Tongue (tissue), 1 donor: ENCODE measurements at regions not wholly inside any gene's neighbourhood (a gene's known extent, or its start where the extent isn't known, plus 50 kb on each side); places are given as distances from the start of the nearest gene placed in this dataset.
A peak's percentile ranks its signal among the peaks of the same experiment; 100 is the strongest.
"Not testable (repeated sequence)": the region's sequence is repeated elsewhere in the genome, so short reads cannot be mapped to it uniquely, and the experiment has no call there.

ENCODE experiments used
- DNase-seq: peaks from one replicate; pipeline ENCODE4 v3.0.0-alpha.2; 2015

DNA sequence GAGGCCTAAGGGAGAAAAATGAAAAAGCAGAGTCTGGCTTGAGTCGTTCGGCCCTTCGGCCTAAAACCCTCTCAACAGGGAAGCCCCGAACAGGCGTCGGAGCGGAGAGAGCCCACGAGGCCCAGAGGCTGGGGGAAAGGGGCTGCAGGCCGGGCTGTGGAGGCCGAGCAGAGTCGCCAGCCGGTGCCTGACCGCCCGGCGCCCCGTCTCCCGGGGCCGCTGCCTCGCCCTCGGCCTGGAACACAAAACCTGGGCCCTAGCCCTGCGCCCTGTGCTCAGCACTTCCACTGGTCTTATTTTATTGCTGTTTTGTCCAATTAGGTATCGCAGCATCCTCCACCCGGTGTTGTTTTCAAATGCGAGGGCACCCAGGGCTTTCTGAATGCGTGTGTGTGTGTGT lies 110.1 kb upstream of the FOXD4L5 start:
- DNase-seq, result not testable (repeated sequence)

DNA sequence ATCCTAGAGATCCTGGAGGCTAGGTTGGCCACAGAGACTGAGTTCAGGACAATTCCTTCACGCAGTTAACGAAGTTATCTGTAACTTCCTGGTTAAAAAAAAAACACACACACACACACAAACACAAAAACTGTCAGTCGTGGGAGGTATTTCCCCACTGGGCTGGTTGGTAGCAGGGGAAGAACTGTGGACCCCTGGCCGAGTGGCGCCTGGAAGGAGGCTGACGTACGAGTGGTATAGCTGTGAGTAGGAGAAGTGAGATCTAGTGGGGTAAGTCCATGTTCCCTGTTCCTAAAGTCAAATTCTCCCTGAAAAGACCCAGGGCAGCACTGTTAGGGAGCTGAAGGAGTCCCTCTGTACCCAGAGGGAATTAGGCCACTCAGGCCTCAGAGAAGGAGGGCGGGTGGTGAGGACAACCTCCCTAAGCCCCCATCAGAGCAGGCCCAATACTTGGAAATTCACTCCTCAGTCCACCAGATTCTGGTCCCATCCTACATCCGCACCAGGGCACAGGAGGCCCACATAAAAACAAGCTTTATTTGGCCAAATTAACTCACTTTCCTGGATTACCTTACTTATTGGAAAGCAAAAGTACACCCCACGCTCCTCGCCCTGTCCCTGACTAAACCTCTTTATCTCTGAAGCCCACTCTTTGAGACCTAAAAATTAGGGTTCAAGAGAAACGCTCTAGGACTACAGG lies 108.3 kb upstream of the FOXD4L5 start:
- not testable (repeated sequence) for DNase-seq

DNA sequence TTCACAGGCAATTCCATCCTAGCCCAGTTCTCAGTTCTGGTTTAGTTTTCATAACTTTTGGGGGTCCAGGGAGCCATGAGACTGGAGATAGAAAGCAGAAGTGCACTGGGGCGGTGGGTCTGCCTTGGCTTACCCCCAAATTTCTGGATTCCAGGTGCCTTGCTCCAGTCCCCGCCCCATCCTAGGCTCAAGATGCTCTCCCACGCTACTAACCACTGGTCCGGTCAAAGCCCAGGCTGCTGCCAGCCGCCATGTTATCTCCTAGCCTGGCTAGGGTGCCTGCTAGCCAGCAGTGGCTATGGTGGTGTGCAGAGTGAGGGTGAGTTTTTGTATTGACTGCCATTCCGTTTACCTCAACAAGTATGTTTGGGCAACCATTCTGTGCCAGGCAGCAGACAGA lies 107.6 kb upstream of the FOXD4L5 start:
- not testable (repeated sequence) for DNase-seq

DNA sequence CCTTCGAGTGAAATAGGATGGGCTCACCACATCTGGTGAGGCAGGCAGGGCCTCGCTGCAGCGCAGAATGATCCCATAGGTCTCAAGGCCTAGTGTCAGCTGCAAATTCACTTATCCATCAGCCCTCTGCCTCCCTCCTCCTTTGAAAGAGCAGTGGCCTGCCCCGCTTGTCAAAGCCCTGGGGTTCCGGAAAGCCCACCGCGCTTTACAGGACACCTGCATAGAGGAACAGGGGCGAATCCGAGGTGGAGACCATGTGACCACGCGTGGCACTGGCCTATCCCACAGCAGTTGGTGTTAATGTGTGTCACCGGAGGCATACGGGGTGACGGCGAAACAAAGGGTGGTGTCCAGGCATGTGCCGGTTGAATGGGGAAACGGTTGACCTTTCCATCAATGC lies 104.7 kb upstream of the FOXD4L5 start:
- not testable (repeated sequence) for DNase-seq

DNA sequence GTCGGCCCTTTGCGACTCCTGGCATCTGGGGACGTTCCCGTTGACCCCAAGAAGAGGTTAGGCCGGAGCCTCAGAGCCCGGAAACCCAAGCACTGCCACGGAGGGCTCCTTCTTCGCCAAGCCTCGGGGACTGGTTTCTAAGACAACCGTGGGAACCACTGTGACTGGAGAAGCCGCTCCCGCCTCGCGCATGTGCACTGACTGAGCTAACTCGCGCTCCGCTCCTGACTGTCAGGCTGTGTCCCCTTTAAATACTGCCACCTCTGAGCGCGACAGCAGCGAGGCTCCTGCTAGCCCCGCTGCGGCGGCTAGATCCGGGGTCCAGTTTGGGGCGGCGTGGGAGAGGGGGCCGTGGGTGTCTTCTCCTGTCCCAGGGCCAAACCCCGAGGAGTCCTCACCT lies 104.2 kb upstream of the FOXD4L5 start:
- not testable (repeated sequence) for DNase-seq

DNA sequence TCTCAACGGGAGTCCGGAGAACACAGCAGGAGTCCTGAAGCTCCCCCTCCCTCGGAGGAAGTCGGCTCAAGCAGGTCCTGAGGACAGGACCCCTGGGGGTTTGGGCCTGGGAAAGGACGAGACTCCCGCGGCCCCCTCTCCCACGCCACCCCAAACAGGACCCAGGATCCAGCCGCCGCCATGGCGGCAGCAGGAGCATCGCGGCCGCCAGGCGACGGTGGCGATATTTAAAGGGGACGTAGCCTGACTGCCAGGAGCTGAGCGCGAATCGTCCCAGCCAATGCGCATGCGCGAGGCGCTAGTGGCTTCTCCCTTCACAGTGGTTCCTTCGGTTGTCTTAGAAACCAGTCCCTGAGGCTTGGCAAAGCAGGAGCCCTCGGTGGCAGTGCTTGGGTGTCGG lies 101.7 kb upstream of the FOXD4L5 start:
- DNase-seq, result peak; percentile 87

DNA sequence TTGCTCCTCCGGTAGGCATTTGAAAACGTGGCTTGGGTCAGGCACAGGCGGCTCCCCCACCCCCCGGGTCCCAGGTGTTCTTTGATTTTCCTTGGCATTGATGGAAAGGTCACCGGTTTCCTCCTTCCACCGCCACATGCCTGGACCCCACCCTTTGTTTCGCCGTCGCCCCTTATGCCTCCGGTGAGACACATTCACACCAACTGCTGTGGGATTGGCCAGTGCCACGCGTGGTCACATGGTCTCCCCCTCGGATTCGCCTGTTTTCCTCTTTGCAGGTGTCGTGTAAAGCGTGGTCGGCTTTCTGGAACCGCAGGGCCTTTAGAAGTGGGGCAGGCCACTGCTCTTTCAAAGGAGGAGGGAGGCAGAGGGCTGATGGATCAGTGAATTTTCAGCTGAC lies 101.2 kb upstream of the FOXD4L5 start:
- not testable (repeated sequence) for DNase-seq

DNA sequence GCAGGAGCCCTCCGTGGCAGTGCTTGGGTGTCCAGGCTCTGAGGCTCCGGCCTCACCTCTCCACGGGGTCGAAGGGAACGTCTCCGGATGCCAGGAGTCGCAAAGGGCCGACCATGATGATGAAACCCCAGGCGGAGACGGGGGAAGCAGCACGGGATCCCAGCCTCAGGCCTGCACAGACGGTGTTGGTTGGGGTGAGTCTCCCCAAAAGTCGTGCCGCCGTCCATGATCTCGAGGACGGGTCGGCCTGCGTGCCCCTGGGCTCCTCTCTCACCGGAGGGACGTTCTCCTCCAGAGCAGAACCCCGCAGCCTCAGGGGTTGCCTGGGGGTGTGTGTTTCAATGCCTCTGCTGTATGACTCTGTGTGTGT lies 100.6 kb upstream of the FOXD4L5 start:
- DNase-seq, result not testable (repeated sequence)

DNA sequence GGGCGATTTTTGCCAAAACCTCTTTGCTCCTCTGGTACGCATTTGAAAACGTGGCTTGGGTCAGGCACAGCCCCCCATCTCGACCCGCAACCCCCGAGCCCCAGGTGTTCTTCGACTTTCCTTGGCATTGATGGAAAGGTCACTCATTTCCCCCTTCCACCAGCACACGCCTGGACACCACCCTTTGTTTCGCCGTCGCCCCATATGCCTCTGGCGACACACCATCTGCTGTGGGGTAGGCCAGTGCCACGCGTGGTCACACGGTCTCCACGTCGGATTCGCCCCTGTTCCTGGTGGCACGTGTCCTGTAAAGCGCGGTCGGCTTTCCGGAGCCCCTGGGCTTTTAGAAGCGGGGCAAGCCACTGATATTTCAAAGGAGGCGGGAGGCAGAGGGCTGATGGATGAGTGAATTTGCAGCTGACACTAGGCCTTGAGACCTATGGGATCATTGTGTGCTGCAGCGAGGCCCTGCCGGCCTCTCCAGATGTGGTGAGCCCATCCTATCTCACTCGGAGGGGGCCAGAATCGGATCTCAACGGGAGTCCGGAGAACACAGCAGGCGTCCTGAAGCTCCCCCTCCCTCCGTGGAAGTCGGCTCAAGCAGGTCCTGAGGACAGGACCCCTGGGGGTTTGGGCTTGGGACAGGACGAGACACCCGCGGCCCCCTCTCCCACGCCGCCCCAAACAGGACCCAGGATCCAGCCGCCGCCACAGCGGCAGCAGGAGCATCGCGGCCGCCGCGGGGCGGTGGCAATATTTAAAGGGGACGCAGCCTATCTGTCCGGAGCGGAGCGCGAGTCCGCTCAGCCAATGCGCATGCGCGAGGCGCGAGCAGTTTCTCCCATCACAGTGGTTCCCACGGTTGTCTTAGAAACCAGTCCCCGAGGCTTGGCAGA lies 100.0 kb upstream of the FOXD4L5 start:
- not testable (repeated sequence) for DNase-seq

DNA sequence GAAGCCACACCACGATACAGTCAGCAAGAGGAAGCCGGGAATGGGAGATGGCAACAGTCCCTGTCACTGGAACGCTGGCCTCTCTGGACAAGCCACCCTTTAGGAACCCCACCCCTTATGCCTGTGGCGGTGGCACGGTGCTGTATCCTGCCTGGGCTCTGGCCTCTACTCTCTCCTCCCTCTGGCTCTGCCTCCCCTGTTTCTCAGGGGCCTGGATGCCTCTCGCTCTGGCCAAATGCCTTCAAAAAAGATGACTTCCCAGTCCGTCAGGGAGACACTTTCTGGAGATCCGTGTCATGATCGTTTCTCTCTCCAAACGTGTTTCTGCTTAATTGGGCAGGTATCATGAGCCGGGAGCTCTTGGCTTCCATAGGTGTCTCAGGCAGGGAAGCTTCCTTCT lies 99.1 kb upstream of the FOXD4L5 start:
- not testable (repeated sequence) for DNase-seq

DNA sequence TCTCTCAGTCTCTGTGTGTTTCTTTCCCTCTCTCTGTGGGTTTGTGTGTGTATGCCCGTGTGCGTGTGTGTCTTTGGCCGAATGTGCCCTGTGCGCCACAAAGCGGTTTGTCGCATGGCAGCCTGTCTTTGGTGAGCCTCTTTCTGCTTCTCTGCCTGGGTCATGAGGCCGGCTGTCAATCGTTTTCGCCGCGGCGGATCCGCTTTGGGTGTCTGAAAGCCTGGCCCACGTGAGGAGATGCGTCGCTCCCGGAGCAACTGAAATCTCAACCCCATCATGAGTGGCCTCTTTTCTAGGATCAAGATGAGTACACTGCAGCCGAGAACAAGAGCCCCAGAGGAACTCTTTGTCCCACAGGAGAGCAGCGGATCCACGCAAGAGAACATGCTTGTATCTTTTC lies 98.6 kb upstream of the FOXD4L5 start:
- DNase-seq, result not testable (repeated sequence)

DNA sequence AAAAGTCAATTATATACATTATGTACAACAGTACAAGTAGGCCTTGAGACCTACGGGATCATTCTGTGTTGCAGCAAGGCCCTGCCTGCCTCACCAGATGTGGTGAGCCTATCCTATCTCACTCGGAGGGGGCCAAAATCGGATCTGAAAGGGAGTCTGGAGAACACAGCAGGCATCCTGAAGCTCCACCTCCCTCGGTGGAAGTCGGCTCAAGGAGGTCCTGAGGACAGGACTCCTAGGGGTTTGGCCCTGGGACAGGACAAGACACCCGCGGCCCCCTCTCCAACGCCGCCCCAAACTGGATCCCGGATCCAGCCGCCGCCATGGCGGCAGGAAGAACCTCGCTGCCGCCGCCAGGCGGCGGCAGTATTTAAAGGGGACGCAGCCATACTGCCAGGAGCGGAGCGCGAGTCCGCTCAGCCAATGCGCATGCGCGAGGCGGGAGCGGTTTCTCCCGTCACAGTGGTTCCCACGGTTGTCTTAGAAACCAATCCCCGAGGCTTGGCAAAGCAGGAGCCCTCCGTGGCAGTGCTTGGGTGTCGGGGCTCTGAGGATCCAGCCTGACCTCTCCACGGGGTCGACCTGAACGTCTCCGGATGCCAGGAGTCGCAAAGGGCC lies 97.8 kb upstream of the FOXD4L5 start:
- not testable (repeated sequence) for DNase-seq
